ENCODE measurements at regions not wholly inside any gene's neighbourhood (a gene's known extent, or its start where the extent isn't known, plus 50 kb on each side); places are given as distances from the start of the nearest gene placed in this dataset.

DNA sequence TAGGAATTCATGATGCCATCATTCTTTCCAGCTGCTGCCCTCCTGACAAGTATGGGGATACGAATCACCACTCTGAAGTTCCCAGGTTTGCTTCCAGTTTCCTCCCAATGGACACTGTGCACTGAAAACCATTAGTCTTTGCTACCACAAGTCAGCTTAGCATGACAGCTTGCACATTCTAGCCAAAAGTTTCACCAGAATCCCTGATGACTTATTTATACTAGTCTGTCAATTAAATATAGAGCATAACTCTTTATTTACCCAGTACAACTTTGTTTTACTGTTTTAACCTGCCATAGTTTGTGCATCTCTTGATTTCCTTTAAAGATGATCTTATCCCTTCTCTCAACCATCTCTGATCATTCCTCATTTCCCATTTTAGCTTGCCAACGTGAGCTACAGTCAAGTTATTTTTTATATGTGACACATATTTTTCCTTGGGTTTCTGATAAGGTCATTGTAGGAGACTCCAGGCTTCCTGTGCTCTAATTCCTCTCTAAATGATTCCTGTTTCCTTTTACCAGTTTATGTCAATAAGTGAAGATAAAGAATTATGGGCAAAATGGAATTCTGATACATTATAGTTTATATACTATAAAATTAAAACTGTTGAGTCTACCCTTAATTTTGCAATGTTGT lies 167.5 kb upstream of the MEOX2 start:
- DNase-seq (ENCODE audit: insufficient read length, low spot score) (no peak), FAIRE-seq (peak; percentile 72)

DNA sequence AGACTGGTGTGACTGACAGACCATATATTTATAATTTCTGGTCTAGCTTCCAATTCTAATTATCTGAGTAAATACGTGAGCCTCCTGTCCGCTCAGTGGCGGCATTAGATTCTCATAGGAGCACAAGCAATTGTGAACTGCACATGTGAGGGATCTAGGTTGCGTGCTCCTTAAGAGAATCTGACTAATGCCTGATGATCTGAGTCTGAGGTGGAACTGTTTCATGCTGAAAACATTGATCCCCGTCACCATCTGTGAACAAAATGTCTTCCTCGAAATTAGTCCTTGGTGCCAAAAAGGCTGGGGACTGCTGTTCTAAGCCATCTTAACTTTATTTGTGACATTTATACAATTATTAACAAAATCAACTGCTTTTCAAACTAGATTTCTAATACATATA lies 164.7 kb upstream of the MEOX2 start:
- DNase-seq (ENCODE audit: insufficient read length, low spot score) (no peak), FAIRE-seq (no peak)
- TF ChIP-seq POLR2A (IDR thresholded peaks at IDR 0.05; ENCODE audit: low read depth, low read length), result no peak

More for the DNA sequence above, 167.5 kb upstream of the MEOX2 start:
- TF ChIP-seq POLR2A (IDR thresholded peaks at IDR 0.05; ENCODE audit: low read depth, low read length), result no peak

DNA sequence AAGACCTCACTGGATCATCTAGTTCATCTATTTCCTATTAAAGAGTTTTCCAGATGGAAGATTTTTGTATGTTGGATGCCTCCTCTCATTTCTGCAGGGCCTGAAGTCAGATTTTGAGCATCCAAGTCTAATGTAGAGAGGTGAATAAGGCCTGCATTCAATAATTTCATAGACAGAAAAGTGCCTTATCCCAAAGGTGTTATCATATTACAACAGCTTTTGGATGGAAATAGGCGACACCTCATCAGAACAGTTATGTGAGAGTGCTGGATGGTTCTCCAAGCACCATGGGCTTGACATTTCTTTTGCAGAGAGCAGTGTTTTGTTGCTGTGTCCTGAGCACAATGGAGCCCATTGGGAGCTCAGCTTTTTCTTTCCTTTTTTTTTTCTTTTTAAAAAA lies 162.4 kb upstream of the MEOX2 start:
- TF ChIP-seq POLR2A (IDR thresholded peaks at IDR 0.05; ENCODE audit: low read depth, low read length), result no peak
- no peak for FAIRE-seq
- no peak for DNase-seq (ENCODE audit: insufficient read length, low spot score)

DNA sequence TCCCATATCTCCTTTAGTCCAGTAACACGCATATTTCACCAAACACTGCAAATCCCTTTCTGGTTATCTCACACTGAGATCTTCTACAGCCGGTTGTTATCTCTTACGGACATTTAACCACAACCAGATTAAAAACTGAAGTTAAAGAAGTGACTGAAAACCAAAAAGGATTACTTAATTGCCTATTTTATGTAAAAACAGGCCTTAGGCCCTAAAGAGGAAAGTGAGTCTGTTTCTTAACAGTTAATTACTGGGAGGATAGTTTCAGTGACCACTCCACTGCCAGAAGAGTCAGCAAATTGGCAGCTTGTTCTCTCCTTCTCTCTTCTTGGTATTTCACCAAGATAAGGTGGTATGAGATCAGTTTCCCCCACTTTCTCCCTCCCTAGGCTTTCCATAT lies 161.9 kb upstream of the MEOX2 start:
- DNase-seq (ENCODE audit: insufficient read length, low spot score) (no peak), FAIRE-seq (no peak)
- no peak for TF ChIP-seq POLR2A (IDR thresholded peaks at IDR 0.05; ENCODE audit: low read depth, low read length)

DNA sequence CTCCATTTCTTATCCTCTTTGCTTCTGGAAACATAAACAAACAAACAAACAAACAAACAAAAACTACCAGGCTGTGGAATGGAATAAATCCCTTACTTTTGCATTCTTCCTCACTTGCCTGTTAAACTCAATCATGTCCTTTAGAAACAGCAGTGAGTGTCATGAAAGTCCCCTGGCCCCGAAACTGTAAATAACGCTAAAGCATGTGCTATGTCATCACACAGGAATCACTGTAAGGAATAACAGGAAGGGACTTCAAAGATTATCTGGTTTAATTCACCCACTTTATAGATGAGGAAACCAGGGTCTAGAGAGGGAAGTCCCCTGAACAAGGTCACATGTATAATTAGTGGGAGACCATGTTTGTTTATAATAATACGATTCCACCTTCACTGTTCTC lies 159.4 kb upstream of the MEOX2 start:
- no peak for TF ChIP-seq POLR2A (IDR thresholded peaks at IDR 0.05; ENCODE audit: low read depth, low read length)
- DNase-seq (ENCODE audit: insufficient read length, low spot score) (no peak), FAIRE-seq (no peak)

DNA sequence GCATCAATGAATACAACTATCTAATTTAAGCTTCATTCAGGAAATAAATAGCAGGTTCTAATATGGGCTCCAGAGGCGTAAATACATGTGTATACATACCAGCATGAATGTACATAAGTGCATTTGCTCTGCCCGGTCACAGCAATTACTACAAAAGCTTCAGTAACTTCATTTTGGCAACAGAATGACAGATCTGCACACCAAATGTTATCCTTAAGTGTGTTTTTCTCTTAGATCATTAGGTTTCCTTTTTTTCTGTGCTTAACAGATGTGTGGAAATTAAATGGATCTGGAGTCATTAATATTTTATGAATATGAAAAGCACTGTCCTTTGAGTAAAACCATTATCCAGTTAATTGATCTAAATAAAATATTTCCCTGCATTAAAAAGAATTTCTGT lies 159.0 kb upstream of the MEOX2 start:
- FAIRE-seq (no peak), DNase-seq (ENCODE audit: insufficient read length, low spot score) (no peak)

DNA sequence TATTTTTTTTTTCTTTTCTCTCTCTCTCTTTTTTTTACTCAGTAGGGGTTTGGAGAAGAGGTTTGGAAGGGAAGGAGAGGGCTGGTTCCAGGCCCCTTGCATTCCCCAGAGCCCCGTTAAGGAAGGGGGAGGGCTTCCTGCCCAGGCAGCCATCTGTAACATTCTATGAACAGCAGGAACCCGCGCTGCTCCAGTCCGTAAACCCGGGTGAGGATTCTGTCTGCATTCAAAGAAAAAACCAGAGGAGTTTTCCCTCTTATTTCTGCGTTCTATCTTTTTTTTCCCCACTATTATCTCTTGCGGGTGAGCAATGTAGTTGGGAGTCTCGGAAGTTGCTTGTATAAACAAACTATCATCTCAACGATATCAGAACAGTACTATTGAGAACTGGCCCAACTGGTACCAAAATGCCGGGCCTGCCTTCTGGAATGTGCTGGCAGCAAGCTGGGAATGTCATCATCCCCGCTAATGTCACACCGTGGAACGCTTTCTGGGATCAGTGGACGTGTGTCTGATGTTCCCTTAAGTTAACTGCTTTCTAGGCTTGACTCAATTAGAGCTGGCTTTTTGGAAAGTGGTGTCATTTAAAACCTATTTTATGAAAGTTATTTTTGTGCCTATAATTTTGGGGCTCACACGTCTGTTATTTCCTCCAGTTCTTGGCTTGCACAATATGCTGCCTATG lies 153.1 kb upstream of the MEOX2 start:
- no peak for TF ChIP-seq POLR2A (IDR thresholded peaks at IDR 0.05; ENCODE audit: low read depth, low read length)
- DNase-seq (ENCODE audit: insufficient read length, low spot score), result peak; percentile 9
- peak; percentile 58 for FAIRE-seq

More for the DNA sequence above, 159.0 kb upstream of the MEOX2 start:
- TF ChIP-seq POLR2A (IDR thresholded peaks at IDR 0.05; ENCODE audit: low read depth, low read length), result no peak

DNA sequence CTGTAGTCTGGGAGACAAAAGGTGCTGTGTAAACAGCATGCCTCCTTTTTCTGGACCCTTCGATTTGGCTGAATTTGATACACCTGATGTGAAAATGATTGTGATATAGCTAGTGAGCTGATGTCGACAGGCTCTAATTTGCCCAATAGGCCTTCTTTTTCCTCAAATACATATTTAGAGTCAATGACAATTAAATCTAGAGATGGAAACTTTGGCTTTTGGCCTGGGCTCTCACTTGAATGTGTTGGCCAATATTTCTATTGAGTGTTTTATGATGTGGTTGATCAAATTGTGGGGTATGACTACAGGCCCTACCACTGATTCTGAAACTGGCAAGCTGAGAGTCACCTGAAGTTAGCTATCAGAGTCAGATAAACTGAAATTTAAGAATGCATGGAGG lies 151.8 kb upstream of the MEOX2 start:
- DNase-seq (ENCODE audit: insufficient read length, low spot score) (no peak), FAIRE-seq (no peak)
- no peak for TF ChIP-seq POLR2A (IDR thresholded peaks at IDR 0.05; ENCODE audit: low read depth, low read length)

DNA sequence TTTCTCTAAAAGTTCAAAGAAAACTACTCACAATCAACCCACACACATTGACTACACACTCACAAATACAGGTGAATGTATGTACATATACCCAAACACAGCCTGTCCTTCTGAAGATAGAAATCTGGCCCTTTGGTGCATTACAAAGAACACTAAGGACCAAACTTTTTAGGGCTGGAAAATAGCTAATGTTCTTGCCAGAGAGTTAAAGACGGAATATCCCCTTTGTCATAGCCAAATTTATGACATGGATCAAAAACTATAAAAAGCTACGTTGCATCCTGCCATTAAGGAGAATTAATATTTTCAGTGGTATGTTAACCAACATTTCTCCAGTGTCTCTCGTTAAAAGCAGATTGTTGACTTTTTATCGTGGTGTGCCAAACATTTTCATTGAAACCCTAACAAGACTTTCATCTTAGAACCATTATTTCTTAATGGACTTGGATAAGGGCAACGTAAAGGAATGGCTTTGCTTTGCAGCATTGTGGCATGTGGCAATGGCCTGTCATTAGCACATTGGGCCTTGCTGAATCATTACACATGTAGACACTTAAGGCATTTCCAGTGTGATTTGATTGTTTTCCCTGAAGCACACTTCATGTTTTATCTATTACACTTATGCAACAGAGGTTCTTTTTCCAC lies 150.9 kb upstream of the MEOX2 start:
- no peak for DNase-seq (ENCODE audit: insufficient read length, low spot score)
- FAIRE-seq, result peak; percentile 58
- TF ChIP-seq POLR2A (IDR thresholded peaks at IDR 0.05; ENCODE audit: low read depth, low read length), result no peak

DNA sequence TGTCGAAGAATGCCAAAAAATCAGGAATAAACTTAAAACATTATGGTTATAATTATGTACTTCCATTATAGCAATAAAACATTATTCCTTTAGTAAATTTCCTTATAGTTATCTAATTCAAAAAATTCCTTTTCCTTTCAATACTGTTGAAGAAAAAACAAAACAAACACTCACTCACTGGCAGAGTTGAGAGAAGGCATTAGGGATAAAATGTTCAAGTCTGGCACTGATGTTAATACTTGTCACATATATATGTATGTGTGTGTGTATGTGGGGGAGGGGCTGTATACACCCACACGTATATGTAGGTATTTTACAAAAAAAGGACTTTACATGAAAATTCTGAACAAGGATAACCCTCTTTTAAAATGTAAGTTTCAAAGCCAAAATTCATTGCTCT lies 150.2 kb upstream of the MEOX2 start:
- DNase-seq (ENCODE audit: insufficient read length, low spot score), result no peak
- no peak for FAIRE-seq
- no peak for TF ChIP-seq POLR2A (IDR thresholded peaks at IDR 0.05; ENCODE audit: low read depth, low read length)

DNA sequence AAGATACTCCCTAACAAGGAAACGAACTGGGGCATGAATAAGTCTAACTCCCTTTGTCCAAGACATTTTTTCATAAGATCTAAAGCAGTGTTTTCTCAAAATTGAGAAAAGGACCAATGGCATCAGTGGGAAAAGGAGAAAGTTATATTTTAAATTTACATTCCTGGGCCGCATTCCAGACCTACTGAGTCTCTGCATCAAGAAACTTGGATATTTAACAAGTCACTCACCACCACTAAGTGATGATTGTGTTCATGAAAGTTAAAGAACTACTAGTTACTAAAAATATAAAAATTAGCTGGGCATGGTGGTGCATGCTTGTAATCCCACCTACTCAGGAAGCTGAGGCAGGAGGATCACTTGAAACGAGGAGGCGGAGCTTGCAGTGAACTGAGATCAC lies 149.6 kb upstream of the MEOX2 start:
- DNase-seq (ENCODE audit: insufficient read length, low spot score) (no peak), FAIRE-seq (no peak)
- TF ChIP-seq POLR2A (IDR thresholded peaks at IDR 0.05; ENCODE audit: low read depth, low read length), result no peak

DNA sequence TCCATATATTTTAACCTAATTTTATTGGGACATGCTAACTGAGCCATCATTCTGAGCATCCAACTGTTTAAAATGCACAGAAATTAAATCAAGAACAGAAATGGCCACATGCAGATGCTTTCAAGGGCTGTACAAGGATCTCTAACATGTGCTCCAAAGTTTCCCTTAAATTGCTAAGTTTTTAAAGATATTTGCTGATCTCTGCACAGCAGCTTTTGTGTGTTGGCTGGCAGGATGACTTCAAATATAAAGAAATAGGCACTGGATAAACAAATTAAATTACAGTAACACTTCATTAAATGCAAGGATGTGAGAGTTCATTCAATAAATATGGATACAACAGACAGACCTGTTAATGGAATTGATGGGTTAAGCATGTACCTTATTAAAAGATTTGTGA lies 148.0 kb upstream of the MEOX2 start:
- DNase-seq (ENCODE audit: insufficient read length, low spot score), result no peak
- FAIRE-seq, result no peak
- TF ChIP-seq POLR2A (IDR thresholded peaks at IDR 0.05; ENCODE audit: low read depth, low read length), result no peak

DNA sequence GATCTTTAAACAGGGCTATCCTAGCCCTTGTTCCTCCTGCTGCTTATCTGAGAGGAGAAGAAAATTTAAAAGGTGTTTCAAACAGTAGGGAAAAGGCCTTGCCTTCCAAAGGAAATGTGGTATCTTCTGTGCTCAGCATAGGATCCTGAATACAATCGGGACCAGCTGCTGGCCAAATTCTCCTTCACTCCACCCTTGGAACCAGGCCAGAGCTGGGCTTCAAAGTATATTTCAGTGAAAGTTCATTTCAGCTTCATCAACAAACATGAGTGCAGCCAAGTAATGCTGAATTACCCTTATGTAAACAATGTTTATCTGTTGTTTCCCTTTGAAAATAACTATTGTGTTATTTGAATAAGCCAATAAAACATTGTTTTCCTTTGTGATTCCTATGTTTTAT lies 146.5 kb upstream of the MEOX2 start:
- FAIRE-seq (no peak), DNase-seq (ENCODE audit: insufficient read length, low spot score) (no peak)
- TF ChIP-seq POLR2A (IDR thresholded peaks at IDR 0.05; ENCODE audit: low read depth, low read length), result no peak

DNA sequence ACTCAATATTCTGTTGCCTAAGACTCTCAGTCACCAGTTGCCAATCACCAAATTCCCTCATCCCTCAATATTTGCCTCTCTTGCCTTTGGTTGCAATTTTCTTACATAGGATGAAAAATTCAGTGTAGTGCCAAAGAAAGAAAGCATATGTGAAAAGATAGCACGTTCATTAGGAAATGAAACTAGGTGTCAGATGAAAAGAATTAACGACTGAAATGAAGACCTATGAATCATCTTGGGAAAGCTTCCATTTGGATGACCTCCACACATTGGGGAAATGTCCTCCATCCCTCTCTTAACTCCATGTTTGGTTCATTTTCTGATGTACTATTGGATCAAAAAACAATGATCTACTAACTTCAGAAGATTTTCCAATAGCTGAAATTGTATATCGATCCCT lies 145.1 kb upstream of the MEOX2 start:
- TF ChIP-seq POLR2A (IDR thresholded peaks at IDR 0.05; ENCODE audit: low read depth, low read length), result no peak
- DNase-seq (ENCODE audit: insufficient read length, low spot score) (no peak), FAIRE-seq (peak; percentile 15)

DNA sequence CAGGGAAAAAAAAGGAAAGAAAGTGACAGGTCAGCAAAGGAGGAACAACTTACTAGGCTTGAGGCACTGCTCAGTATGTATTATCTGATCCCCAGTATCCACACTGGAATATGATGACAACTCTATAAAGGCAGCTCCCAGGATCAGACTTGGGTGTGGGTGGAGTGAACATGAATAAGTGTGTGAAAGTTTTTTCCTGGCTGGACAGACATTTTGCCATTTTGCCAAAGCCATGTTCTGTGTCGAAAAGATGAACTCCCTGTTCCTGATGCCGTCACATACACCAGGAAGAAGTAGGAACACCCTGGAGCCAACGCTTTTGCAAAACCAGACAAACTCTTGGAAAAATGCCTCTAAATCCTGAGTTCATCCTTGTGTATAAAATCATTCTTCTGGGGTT lies 143.2 kb upstream of the MEOX2 start:
- DNase-seq (ENCODE audit: insufficient read length, low spot score) (no peak), FAIRE-seq (no peak)
- TF ChIP-seq POLR2A (IDR thresholded peaks at IDR 0.05; ENCODE audit: low read depth, low read length), result no peak
